GM23338 (cell line): ENCODE measurements at regions not wholly inside any gene's neighbourhood (a gene's known extent, or its start where the extent isn't known, plus 50 kb on each side); places are given as distances from the start of the nearest gene placed in this dataset.
A peak's percentile ranks its signal among the peaks of the same experiment; 100 is the strongest.
"Not testable (repeated sequence)": the region's sequence is repeated elsewhere in the genome, so short reads cannot be mapped to it uniquely, and the experiment has no call there.

Experiments used
- ATAC-seq: fragments of 200-7000 bp; cut with Tn5 transposase; 3 replicates; pipeline ENCODE4 v1.9.1; 2020
- DNase-seq: peaks from one replicate; pipeline ENCODE4 v3.0.0-alpha.2; 2015; ENCODE audit warnings: low spot score
- H2AFZ ChIP-seq: fragments of 200-600 bp; sonication (generic); 2 replicates; pipeline ENCODE4 v1.8.0; 2016; ENCODE audit warnings: antibody characterized with exemption, mild to moderate bottlenecking, moderate library complexity
- H3F3A ChIP-seq: fragments of 200-600 bp; sonication (generic); replicated peaks from 2 replicates; pipeline ENCODE4 v1.8.0; 2017; ENCODE audit warnings: antibody characterized with exemption, mixed run types, low read depth
- H3K27ac ChIP-seq: fragments of 200-600 bp; sonication (generic); 2 replicates; pipeline ENCODE4 v1.6.1; 2016; ENCODE audit warnings: low read depth
- H3K27me3 ChIP-seq: fragments of 200-600 bp; sonication (generic); 2 replicates; pipeline ENCODE4 v1.8.0; 2016; ENCODE audit warnings: mild to moderate bottlenecking, mixed run types, moderate library complexity; ENCODE audit not compliant: insufficient read depth
- H3K36me3 ChIP-seq: fragments of 200-600 bp; sonication (generic); 2 replicates; pipeline ENCODE4 v1.8.0; 2016; ENCODE audit warnings: mild to moderate bottlenecking; ENCODE audit not compliant: insufficient read depth
- H3K4me1 ChIP-seq: fragments of 200-600 bp; sonication (generic); 2 replicates; pipeline ENCODE4 v1.8.0; 2016; ENCODE audit warnings: mild to moderate bottlenecking, moderate library complexity; ENCODE audit not compliant: insufficient read depth
- H3K4me2 ChIP-seq: fragments of 200-600 bp; sonication (generic); 2 replicates; pipeline ENCODE4 v1.7.1; 2017; ENCODE audit warnings: mixed run types
- H3K4me3 ChIP-seq: fragments of 200-600 bp; sonication (generic); 2 replicates; pipeline ENCODE4 v1.6.1; 2016; ENCODE audit warnings: mixed run types
- H3K79me2 ChIP-seq: fragments of 200-600 bp; sonication (generic); replicated peaks from 2 replicates; pipeline ENCODE4 v1.8.0; 2017; ENCODE audit warnings: mild to moderate bottlenecking; ENCODE audit not compliant: insufficient read depth
- H3K9me2 ChIP-seq: fragments of 200-600 bp; sonication (generic); 2 replicates; pipeline ENCODE4 v1.8.0; 2017; ENCODE audit not compliant: insufficient read depth
- H4K20me1 ChIP-seq: fragments of 200-600 bp; sonication (generic); replicated peaks from 2 replicates; pipeline ENCODE4 v1.8.0; 2017; ENCODE audit warnings: mild to moderate bottlenecking; ENCODE audit not compliant: insufficient read depth
- H3K27ac Mint-ChIP-seq: 2 replicates; pipeline ENCODE4 v1.8.0; 2020; ENCODE audit warnings: inconsistent platforms, mild to moderate bottlenecking, moderate library complexity, mixed read lengths
- H3K27me3 Mint-ChIP-seq: 3 replicates; pipeline ENCODE4 v1.8.0; 2022; ENCODE audit warnings: low read depth, mild to moderate bottlenecking, moderate library complexity, mixed read lengths, inconsistent platforms; ENCODE audit not compliant: insufficient read depth, poor library complexity
- H3K36me3 Mint-ChIP-seq: 3 replicates; pipeline ENCODE4 v1.8.0; 2021; ENCODE audit warnings: low read depth, mild to moderate bottlenecking, inconsistent platforms, moderate library complexity, mixed read lengths
- H3K4me1 Mint-ChIP-seq: 3 replicates; pipeline ENCODE4 v1.8.0; 2020; ENCODE audit warnings: mild to moderate bottlenecking, inconsistent platforms, mixed read lengths
- H3K4me3 Mint-ChIP-seq: 3 replicates; pipeline ENCODE4 v1.8.0; 2021; ENCODE audit warnings: moderate library complexity, mild to moderate bottlenecking, inconsistent platforms, mixed read lengths
- H3K9me3 Mint-ChIP-seq: 3 replicates; pipeline ENCODE4 v1.8.0; 2020; ENCODE audit warnings: moderate library complexity, mild to moderate bottlenecking, inconsistent platforms, mixed read lengths
- CREB1 ChIP-seq: fragments of 250-450 bp; sonication (Bioruptor Pico); IDR thresholded peaks from 2 replicates; pipeline ENCODE4 v1.5.0; 2020; ENCODE audit warnings: low read depth, mild to moderate bottlenecking, moderate library complexity
- CTCF ChIP-seq, 2 experiments: fragments of 200-600 bp in 1 of 2; sonication (generic) in 1 of 2; conservative IDR thresholded peaks; 2 replicates each; pipeline versions ENCODE4 v1.5.1 to v1.6.1; 2016 to 2017; ENCODE audit warnings: antibody characterized with exemption in 2 of 2, low read depth in 2 of 2, mild to moderate bottlenecking in 2 of 2, moderate library complexity in 1 of 2
- ETS1 ChIP-seq: IDR thresholded peaks from 2 replicates; pipeline ENCODE4 v1.6.1; 2016; ENCODE audit warnings: antibody characterized with exemption
- EZH2 ChIP-seq: fragments of 200-600 bp; sonication (generic); IDR thresholded peaks from one replicate; pipeline ENCODE4 v1.8.0; 2017; ENCODE audit warnings: antibody characterized with exemption, mild to moderate bottlenecking, low read depth; ENCODE audit not compliant: unreplicated experiment
- EZH2phosphoT487 ChIP-seq: fragments of 200-600 bp; sonication (generic); IDR thresholded peaks from one replicate; pipeline ENCODE4 v1.8.1; 2018; ENCODE audit warnings: antibody characterized with exemption; ENCODE audit not compliant: unreplicated experiment
- JUNB ChIP-seq: IDR thresholded peaks from one replicate; pipeline ENCODE4 v1.6.1; 2016; ENCODE audit warnings: antibody characterized with exemption; ENCODE audit not compliant: unreplicated experiment
- NANOG ChIP-seq: IDR thresholded peaks from 2 replicates; pipeline ENCODE4 v1.6.1; 2016; ENCODE audit warnings: antibody characterized with exemption, borderline replicate concordance
- POLR2AphosphoS5 ChIP-seq: IDR thresholded peaks from 2 replicates; pipeline ENCODE4 v1.6.1; 2016; ENCODE audit warnings: antibody characterized with exemption, low read depth
- REST ChIP-seq: IDR thresholded peaks from one replicate; pipeline ENCODE4 v1.6.1; 2018; ENCODE audit warnings: antibody characterized with exemption; ENCODE audit not compliant: unreplicated experiment
- STAT1 ChIP-seq: IDR thresholded peaks from one replicate; pipeline ENCODE4 v1.6.1; 2016; ENCODE audit warnings: antibody characterized with exemption; ENCODE audit not compliant: unreplicated experiment
- ZNF114 ChIP-seq: fragments of 250-450 bp; sonication (Bioruptor Pico); IDR thresholded peaks from 2 replicates; pipeline ENCODE4 v1.5.0; 2020; ENCODE audit warnings: mild to moderate bottlenecking, moderate library complexity
- ZNF331 ChIP-seq: fragments of 250-450 bp; sonication (Bioruptor Pico); IDR thresholded peaks from 2 replicates; pipeline ENCODE4 v1.5.0; 2020; ENCODE audit warnings: low read depth, mild to moderate bottlenecking, moderate library complexity

GRCh38 chr13:20294497-20294896, 62.4 kb upstream of the GJB6 start:
- Histone ChIP-seq H3K79me2 (no peaks in the 10 kb centered on the region), H3K4me1 (no peaks in the 10 kb centered on the region), H3K27me3 (peaks cover 7% of the 10 kb centered on the region; the same call in 1 of the 2 replicates), H2AFZ (no peak overlapping the region), H3K4me3 (no peak overlapping the region), H3K9me2 (0 out of 2 replicates have a peak, but pooled peaks cover 3% of the 10 kb centered on the region), H3K36me3 (no peaks in the 10 kb centered on the region), H3K4me2 (no peak overlapping the region), H3K27ac (no peak overlapping the region), H3F3A (no peaks in the 10 kb centered on the region), H4K20me1 (no peaks in the 10 kb centered on the region)
- ATAC-seq (peak; percentile 66), DNase-seq (peak; percentile 73)
- H3K4me1 Mint-ChIP-seq, result peaks cover 9% of the 10 kb centered on the region
- H3K27me3 Mint-ChIP-seq, result peaks cover 5% of the 10 kb centered on the region
- no peak for TF ChIP-seq JUNB
- peak; percentile 57 to 60 for TF ChIP-seq CTCF (conservative IDR thresholded peaks at IDR 0.05; ENCODE audit: low read depth in 2 of 2)
- H3K36me3 Mint-ChIP-seq, result no peaks in the 10 kb centered on the region; the same call in 2 of the 3 replicates
- no peak overlapping the region for H3K4me3 Mint-ChIP-seq
- H3K27ac Mint-ChIP-seq, result no peak overlapping the region
- peaks cover 7% of the 10 kb centered on the region; the same call in 2 of the 3 replicates for H3K9me3 Mint-ChIP-seq

- not testable (repeated sequence) for H3K4me2 ChIP-seq, H4K20me1 ChIP-seq, H3K36me3 ChIP-seq, H3K4me3 ChIP-seq, H3K4me1 Mint-ChIP-seq, H3K36me3 Mint-ChIP-seq, DNase-seq, H3K27ac ChIP-seq, H3K9me2 ChIP-seq, ATAC-seq, H3K4me3 Mint-ChIP-seq, H3K9me3 Mint-ChIP-seq, H3K79me2 ChIP-seq, H3F3A ChIP-seq, H2AFZ ChIP-seq, H3K4me1 ChIP-seq, H3K27ac Mint-ChIP-seq, H3K27me3 ChIP-seq, H3K27me3 Mint-ChIP-seq
Observed at GRCh38 chr13:20292301-20292700, 60.2 kb upstream of the GJB6 start.

GRCh38 chr13:20291675-20292074, 59.6 kb upstream of the GJB6 start:
- H3K4me1 Mint-ChIP-seq, result no peaks in the 10 kb centered on the region; the same call in 2 of the 3 replicates
- no peaks in the 10 kb centered on the region for H3K27me3 Mint-ChIP-seq
- TF ChIP-seq POLR2AphosphoS5, result no peak
- no peak for TF ChIP-seq CREB1 (CRISPR knock-in tag)
- no peak for TF ChIP-seq STAT1
- no peak for TF ChIP-seq ZNF114 (CRISPR knock-in tag)
- no peak for TF ChIP-seq REST
- no peak for TF ChIP-seq ZNF331 (CRISPR knock-in tag)
- no peak for TF ChIP-seq EZH2phosphoT487
- TF ChIP-seq NANOG, result no peak
- no peak for TF ChIP-seq ETS1
- no peak for TF ChIP-seq EZH2
- no peak for TF ChIP-seq CTCF (conservative IDR thresholded peaks at IDR 0.05; ENCODE audit: low read depth in 2 of 2)

More at GRCh38 chr13:20291675-20292074, 59.6 kb upstream of the GJB6 start:
- H3K9me3 Mint-ChIP-seq, result peaks cover 12% of the 10 kb centered on the region
- H3K27ac ChIP-seq, result no peak overlapping the region
- DNase-seq, result no peak
- no peak overlapping the region for H3K4me2 ChIP-seq
- H3K4me3 Mint-ChIP-seq, result no peak overlapping the region
- no peaks in the 10 kb centered on the region for H3K4me1 ChIP-seq
- no peak for ATAC-seq
- H2AFZ ChIP-seq, result no peak overlapping the region
- no peak overlapping the region for H3K27ac Mint-ChIP-seq
- H3K9me2 ChIP-seq, result 0 out of 2 replicates have a peak, but pooled peaks cover 3% of the 10 kb centered on the region
- H3K27me3 ChIP-seq, result no peaks in the 10 kb centered on the region
- no peaks in the 10 kb centered on the region for H4K20me1 ChIP-seq
- no peaks in the 10 kb centered on the region for H3K79me2 ChIP-seq
- H3F3A ChIP-seq, result no peaks in the 10 kb centered on the region
- H3K36me3 ChIP-seq, result no peaks in the 10 kb centered on the region
- peaks cover 4% of the 10 kb centered on the region; the same call in 2 of the 3 replicates for H3K36me3 Mint-ChIP-seq
- no peak overlapping the region for H3K4me3 ChIP-seq
